Activated CD4-positive, alpha-beta memory T cell treated with anti-CD3 and anti-CD28 coated beads, Interleukin-2, amount 10 ng/mL, durations not matched to agents 7 days and 5 days (primary cell): ENCODE measurements at regions not wholly inside any gene's neighbourhood (a gene's known extent, or its start where the extent isn't known, plus 50 kb on each side); places are given as distances from the start of the nearest gene placed in this dataset.
"Not testable (repeated sequence)": the region's sequence is repeated elsewhere in the genome, so short reads cannot be mapped to it uniquely, and the experiment has no call there.

Source experiments
- CTCF ChIA-PET: fragments of 350-600 bp; sonication (Branson Sonifier 250); formaldehyde crosslinking; loops from one replicate; lab custom pipeline; 2021; ENCODE audit warnings: antibody characterized with exemption, inconsistent platforms; lab: Charles Lee
- POLR2A ChIA-PET: fragments of 350-600 bp; sonication (Branson Sonifier 250); formaldehyde crosslinking; loops from one replicate; lab custom pipeline; 2021; ENCODE audit warnings: antibody characterized with exemption; lab: Charles Lee
- DNase-seq: peaks from one replicate; pipeline ENCODE4 v3.0.0-alpha.2; 2020
- H3K27ac Mint-ChIP-seq: one replicate; pipeline ENCODE4 v1.8.0; 2021; ENCODE audit warnings: mild to moderate bottlenecking, mixed read lengths
- H3K27me3 Mint-ChIP-seq: one replicate; pipeline ENCODE4 v1.8.0; 2021; ENCODE audit warnings: mixed read lengths
- H3K36me3 Mint-ChIP-seq: one replicate; pipeline ENCODE4 v1.8.0; 2021; ENCODE audit warnings: low read depth, mixed read lengths
- H3K4me1 Mint-ChIP-seq: one replicate; pipeline ENCODE4 v1.8.0; 2021; ENCODE audit warnings: mixed read lengths
- H3K4me3 Mint-ChIP-seq: one replicate; pipeline ENCODE4 v1.8.0; 2021; ENCODE audit warnings: mild to moderate bottlenecking, mixed read lengths
- H3K9me3 Mint-ChIP-seq: one replicate; pipeline ENCODE4 v1.8.0; 2021; ENCODE audit warnings: mixed read lengths

DNA sequence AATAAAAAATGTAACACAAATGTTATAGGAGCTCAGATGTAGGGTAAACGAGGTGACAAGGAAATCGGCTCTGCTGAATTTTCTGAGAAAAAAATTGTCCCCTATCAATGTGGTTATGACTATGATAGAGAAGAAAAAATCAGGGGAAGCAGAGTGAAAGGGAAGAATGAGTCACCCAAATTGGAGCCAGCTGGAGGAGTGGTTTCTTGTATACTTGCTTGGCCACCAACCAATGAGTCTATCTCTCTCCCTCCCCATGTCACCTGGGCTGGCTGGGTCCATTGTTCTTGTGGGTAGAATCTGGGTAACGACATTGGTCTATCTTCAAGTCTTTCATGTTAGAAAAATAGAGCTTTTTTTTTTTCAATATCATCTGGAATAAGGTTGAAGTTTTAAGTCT, 196.6 kb upstream of the FLRT2 start:
- ChIA-PET POLR2A (no interaction called here), CTCF (no interaction called here)
- no peaks in the 10 kb centered on the region for H3K36me3 Mint-ChIP-seq

DNA sequence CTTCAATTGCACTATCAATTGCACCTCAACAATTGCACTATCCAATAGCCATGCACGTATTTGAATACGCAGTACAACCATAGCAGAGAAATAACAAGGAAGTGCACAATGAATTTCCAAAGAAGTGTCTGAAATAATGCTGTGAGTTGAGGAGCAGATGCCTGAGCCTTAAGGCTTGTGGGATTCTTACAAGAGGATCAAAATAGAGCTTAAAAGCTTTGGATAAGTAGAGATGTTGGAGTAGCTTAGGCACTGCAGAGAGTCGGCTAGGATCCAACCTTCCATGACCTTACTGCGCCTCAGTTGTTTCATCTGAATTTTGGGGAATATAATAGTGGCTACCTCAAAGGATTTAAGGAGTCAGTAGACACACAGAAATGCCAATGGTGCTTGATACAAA, 196.1 kb upstream of the FLRT2 start:
- H3K9me3 Mint-ChIP-seq, result peaks cover 2% of the 10 kb centered on the region
- no peaks in the 10 kb centered on the region for H3K36me3 Mint-ChIP-seq
- no peak overlapping the region for H3K27ac Mint-ChIP-seq
- H3K4me3 Mint-ChIP-seq, result no peak overlapping the region
- DNase-seq, result no peak
- CTCF ChIA-PET, result no interaction called here
- no peaks in the 10 kb centered on the region for H3K27me3 Mint-ChIP-seq
- POLR2A ChIA-PET, result no interaction called here
- H3K4me1 Mint-ChIP-seq, result no peaks in the 10 kb centered on the region

More for the DNA sequence above, 196.6 kb upstream of the FLRT2 start:
- Mint-ChIP-seq H3K9me3 (peaks cover 2% of the 10 kb centered on the region), H3K27ac (no peak overlapping the region), H3K27me3 (no peaks in the 10 kb centered on the region), H3K4me1 (no peaks in the 10 kb centered on the region), H3K4me3 (no peak overlapping the region)
- no peak for DNase-seq

DNA sequence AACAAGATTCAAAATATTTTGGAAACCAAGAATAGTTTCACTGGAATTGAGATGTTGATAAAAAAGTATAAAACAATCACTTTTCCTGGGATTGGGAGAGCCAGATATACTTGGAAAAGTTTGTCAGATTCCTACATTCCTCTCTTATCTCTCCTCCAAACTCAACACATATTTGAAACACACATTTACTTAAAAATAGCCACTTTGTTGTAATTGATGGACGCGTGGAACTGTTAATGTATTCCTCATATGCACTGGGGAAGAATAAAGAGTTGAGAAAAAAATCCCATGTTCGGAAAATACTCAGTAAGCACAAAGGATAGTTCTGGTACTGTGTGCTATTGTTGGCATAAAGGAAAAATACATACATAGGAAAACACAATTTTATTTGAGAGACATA, 195.6 kb upstream of the FLRT2 start:
- POLR2A ChIA-PET, result no interaction called here
- Mint-ChIP-seq H3K27me3 (no peaks in the 10 kb centered on the region), H3K9me3 (peaks cover 2% of the 10 kb centered on the region), H3K4me1 (no peaks in the 10 kb centered on the region), H3K36me3 (no peaks in the 10 kb centered on the region), H3K4me3 (no peak overlapping the region), H3K27ac (no peak overlapping the region)
- DNase-seq, result no peak
- CTCF ChIA-PET, result no interaction called here

DNA sequence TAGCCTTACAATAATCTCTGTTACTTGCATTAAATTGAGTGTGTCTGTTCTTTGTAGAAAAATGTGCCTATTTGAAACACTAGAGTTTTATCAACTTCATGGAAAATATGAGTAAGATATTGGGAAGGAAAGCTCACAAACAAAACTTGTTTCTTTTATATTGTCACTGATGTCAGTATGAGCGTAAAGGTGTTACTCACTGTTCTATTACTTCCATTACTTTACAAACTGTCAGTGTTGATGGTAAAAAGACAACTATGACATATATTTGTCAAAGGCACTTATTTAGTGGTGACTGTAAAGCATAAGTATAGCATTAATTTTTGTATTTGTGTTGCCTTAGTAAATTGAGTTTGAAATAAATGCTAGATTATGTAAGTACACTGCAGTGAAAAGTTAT, 193.7 kb upstream of the FLRT2 start:
- no peaks in the 10 kb centered on the region for H3K36me3 Mint-ChIP-seq
- peaks cover 4% of the 10 kb centered on the region for H3K9me3 Mint-ChIP-seq
- no peak overlapping the region for H3K4me3 Mint-ChIP-seq
- ChIA-PET POLR2A (no interaction called here), CTCF (no interaction called here)
- DNase-seq, result no peak
- H3K4me1 Mint-ChIP-seq, result no peaks in the 10 kb centered on the region
- H3K27me3 Mint-ChIP-seq, result no peaks in the 10 kb centered on the region
- no peak overlapping the region for H3K27ac Mint-ChIP-seq

DNA sequence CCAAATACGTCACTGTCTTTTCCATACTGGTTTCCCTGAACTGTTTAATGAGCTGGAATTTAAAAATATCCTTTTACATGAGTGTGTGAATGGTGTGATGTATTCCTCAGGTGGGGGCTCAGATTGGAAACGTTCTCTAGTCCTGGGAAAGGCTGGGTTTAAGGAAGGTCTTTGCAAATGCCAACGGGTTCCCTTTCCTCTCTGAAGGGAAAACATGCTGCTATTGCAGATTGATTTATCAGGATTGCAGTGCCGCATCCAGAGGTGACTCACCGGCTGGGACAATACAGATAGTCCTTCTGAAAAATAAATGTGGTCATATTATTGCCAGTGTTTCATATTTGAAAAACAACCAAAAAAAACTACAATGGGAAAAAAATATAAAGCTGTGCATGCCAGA, 193.1 kb upstream of the FLRT2 start:
- Mint-ChIP-seq H3K36me3 (no peaks in the 10 kb centered on the region), H3K4me1 (no peaks in the 10 kb centered on the region), H3K9me3 (peaks cover 4% of the 10 kb centered on the region), H3K4me3 (no peak overlapping the region), H3K27ac (no peak overlapping the region), H3K27me3 (no peaks in the 10 kb centered on the region)
- POLR2A ChIA-PET, result no interaction called here
- CTCF ChIA-PET, result no interaction called here
- no peak for DNase-seq

DNA sequence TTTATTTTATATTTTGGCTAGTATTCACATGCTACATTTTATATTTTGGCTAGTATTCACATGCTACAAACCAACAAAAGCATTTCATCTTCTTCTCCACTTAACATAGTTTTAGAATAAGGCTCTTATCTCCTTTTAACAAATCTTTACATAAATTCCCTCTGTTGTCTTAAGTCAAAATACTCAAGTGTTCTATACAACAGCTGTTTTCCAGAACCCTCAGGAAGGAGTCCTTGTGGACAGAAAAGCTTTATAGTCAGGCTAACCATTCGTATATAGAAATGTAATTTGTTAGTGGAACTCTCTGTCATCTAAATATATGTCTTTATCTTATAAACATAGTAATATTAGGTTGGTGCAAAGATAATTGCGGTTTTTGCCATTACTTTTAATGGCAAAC, 191.0 kb upstream of the FLRT2 start:
- Mint-ChIP-seq H3K27me3 (no peaks in the 10 kb centered on the region), H3K4me1 (no peaks in the 10 kb centered on the region), H3K9me3 (peaks cover 4% of the 10 kb centered on the region), H3K4me3 (no peak overlapping the region), H3K36me3 (no peaks in the 10 kb centered on the region), H3K27ac (no peak overlapping the region)
- CTCF ChIA-PET, result no interaction called here
- POLR2A ChIA-PET, result no interaction called here
- DNase-seq, result no peak

DNA sequence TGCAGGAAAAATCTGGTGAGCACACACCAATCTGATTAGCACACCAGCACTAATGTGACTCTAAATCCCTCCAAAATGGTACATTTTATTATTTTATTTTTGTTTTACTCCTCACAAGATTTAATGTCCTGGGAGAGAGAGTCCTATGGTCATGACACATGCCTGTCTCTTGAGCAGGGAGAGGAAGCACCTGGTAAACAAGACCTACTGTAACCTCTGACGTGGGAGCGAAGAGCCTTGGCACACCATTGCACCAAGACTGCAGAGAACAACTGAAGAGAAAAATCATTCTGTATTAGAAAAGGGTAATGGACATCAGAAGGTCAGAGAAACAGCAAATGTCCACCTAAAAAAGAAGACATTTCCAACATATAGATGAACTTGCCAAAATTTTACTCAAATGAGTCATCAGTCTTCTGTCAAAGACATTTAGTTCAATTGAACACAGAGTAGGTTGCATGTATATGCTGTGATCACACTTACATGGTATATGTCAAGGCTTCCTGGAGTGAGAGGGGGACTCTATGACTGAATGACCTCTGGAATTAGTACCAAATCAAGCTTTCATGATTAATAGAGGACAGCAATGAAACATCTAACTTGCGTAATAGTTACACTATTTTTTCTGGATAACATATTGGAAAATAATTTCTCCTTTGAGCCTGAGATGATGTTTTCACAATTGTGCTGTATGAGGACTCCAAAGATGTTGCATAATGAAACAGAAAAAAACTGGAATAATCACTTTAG, 186.9 kb upstream of the FLRT2 start:
- DNase-seq, result no peak
- Mint-ChIP-seq H3K27ac (no peak overlapping the region), H3K27me3 (no peaks in the 10 kb centered on the region), H3K4me1 (no peaks in the 10 kb centered on the region), H3K4me3 (no peak overlapping the region), H3K9me3 (peaks cover 6% of the 10 kb centered on the region), H3K36me3 (no peaks in the 10 kb centered on the region)
- CTCF ChIA-PET, result no interaction called here
- POLR2A ChIA-PET, result no interaction called here

DNA sequence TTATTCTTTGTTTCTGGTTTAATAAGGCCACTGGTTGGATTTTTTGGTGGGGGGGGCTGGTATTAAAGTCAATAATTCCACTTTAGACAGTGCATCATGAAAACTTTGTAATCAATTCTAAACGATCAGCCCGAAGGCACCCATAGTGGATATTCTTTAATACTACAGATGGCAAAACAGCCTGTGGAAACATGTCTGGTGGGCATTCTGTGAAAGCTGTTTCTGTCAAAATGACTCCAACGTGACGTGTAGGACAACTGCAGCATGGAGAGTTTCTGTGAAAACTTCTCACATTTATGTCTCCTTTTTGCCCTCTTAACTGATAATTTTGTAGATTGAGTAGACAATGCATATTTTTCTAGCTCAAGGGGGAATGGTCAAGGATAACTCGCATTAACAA, 185.8 kb upstream of the FLRT2 start:
- ChIA-PET CTCF (no interaction called here), POLR2A (no interaction called here)
- DNase-seq, result no peak
- Mint-ChIP-seq H3K9me3 (peaks cover 6% of the 10 kb centered on the region), H3K27ac (no peak overlapping the region), H3K4me1 (no peaks in the 10 kb centered on the region), H3K27me3 (no peaks in the 10 kb centered on the region), H3K4me3 (no peak overlapping the region), H3K36me3 (no peaks in the 10 kb centered on the region)

DNA sequence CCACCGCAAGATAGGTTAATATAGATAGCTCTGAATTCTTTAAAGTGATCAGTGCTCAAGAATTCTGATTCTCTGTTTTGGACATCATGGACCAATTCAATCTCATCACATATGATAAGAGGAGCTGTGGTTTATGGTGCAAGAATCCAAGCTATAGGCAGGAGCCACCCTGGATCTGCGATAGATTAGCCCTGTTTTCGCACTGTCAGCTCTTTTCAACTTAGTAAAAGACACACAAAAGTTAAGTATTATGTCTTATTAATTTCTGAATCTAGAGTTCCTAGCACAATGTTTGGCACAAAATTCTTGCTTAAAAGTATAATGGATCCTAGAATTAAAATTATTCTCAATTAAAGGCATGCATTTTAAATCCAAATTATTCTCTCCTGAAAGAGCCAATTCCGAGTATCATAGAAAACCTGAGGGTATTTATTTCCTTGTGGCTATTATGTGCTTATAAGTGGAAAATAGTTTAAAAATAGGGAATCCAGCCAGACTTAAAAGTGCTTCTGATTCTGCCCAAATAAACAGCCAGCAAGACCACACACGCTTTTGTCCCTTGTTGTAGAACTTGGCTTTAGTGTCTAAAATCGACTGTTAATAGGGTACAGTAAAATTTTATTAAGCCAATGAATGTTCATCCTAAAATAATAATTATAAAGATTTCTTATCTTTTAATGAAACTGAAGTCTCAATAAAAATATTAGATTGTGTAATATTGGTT, 184.9 kb upstream of the FLRT2 start:
- Mint-ChIP-seq H3K27ac (no peak overlapping the region), H3K4me3 (no peak overlapping the region), H3K27me3 (no peaks in the 10 kb centered on the region), H3K9me3 (peaks cover 4% of the 10 kb centered on the region), H3K36me3 (no peaks in the 10 kb centered on the region), H3K4me1 (no peaks in the 10 kb centered on the region)
- DNase-seq, result no peak
- POLR2A ChIA-PET, result no interaction called here
- CTCF ChIA-PET, result no interaction called here

DNA sequence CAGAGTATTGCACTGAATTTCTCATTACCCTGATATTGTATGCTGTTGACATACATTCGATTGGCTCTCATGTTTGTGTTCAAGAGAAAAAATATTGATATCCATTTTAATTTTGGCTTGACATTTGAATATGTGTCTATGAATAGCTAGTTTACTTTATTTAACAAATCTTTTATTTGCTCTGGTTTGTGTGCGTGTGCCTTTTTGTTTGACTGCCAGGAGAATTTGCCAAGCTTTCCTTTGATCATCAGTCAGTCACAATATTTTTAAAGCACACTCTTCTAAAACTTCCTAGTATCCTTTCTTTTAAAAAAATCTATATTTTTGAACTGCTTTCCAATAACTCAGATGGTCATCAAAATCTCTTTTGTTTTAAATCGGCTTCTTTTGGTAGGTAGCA, 179.3 kb upstream of the FLRT2 start:
- CTCF ChIA-PET, result no interaction called here
- POLR2A ChIA-PET, result no interaction called here
- no peaks in the 10 kb centered on the region for H3K4me1 Mint-ChIP-seq

DNA sequence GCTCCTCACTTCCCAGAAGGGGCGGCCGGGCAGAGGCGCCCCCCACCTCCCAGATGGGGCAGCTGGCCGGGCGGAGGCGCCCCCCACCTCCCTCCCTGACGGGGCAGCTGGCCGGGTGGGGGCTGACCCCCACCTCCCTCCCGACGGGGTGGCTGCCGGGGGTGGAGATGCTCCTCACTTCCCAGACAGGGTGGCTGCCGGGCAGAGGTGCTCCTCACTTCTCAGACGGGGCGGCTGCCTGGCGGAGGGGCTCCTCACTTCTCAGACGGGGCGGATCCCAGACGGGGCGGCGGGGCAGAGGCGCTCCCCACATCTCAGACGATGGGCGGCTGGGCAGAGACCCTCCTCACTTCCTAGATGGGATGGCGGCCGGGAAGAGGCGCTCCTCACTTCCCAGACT, 177.4 kb upstream of the FLRT2 start:
- H3K4me1 Mint-ChIP-seq, H3K4me3 Mint-ChIP-seq, H3K36me3 Mint-ChIP-seq, H3K27ac Mint-ChIP-seq, DNase-seq, POLR2A ChIA-PET, H3K27me3 Mint-ChIP-seq, H3K9me3 Mint-ChIP-seq, CTCF ChIA-PET: not testable (repeated sequence)

More for the DNA sequence above, 179.3 kb upstream of the FLRT2 start:
- Mint-ChIP-seq H3K4me3 (no peak overlapping the region), H3K9me3 (peaks cover 8% of the 10 kb centered on the region), H3K27me3 (no peaks in the 10 kb centered on the region), H3K27ac (no peak overlapping the region), H3K36me3 (no peaks in the 10 kb centered on the region)
- DNase-seq, result no peak

DNA sequence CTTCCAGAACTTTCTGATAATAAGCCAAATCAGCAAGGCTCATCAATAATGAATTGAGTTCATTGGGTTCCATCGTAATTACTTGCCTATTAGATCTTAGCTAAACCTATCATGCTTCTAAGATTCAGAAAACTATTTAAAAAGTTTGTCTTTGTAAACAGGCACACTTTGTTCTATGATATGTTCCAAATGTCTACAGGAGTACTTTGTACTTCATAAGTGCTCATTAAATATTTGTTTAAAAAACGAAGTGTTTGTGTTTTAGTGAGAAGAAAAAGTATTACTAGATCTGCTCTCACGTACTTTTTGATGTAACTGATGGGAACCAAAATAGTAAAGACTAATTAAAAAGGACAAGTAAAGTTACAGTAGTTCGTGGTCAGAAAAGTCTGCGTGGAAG, 172.8 kb upstream of the FLRT2 start:
- Mint-ChIP-seq H3K27me3 (no peaks in the 10 kb centered on the region), H3K4me1 (no peaks in the 10 kb centered on the region), H3K36me3 (no peaks in the 10 kb centered on the region), H3K4me3 (no peak overlapping the region), H3K9me3 (no peaks in the 10 kb centered on the region), H3K27ac (no peak overlapping the region)
- no peak for DNase-seq
- POLR2A ChIA-PET, result no interaction called here
- CTCF ChIA-PET, result no interaction called here

DNA sequence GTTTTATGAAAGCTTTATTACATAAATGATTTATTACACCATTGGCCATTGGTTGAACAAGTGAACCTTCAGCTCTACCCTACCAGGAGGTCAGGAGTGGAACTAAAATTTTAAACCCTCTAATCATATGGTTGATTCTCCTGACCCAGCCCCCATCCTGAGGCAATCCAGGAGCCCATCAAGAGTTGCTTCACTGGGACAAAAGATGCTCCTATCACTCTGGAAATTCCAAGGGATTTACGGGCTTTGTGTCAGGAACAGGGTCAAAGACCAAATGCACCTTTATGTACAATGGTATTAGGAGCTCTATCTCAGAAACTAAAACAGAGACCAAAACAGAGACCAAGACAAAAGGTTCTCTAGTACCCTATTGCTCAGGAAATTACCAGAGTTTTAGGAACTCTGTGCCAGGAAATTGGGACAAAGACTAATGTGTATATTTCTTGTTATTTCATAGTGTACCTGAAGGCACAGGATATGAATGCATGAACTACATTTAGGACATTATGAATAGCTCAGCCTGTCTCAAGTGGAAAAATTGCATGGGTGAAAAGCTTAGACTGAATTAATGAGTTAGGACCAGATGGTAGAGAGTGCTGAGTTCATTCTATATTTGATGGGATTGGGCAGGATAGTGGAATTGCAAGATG, 171.7 kb upstream of the FLRT2 start:
- Mint-ChIP-seq H3K9me3 (no peaks in the 10 kb centered on the region), H3K36me3 (no peaks in the 10 kb centered on the region), H3K27me3 (no peaks in the 10 kb centered on the region), H3K4me3 (no peak overlapping the region), H3K27ac (no peak overlapping the region), H3K4me1 (no peaks in the 10 kb centered on the region)
- CTCF ChIA-PET, result no interaction called here
- DNase-seq, result no peak
- POLR2A ChIA-PET, result no interaction called here
